Right cardiac atrium (tissue), 5 donors: ENCODE measurements at regions not wholly inside any gene's neighbourhood (a gene's known extent, or its start where the extent isn't known, plus 50 kb on each side); places are given as distances from the start of the nearest gene placed in this dataset.
"Not testable (repeated sequence)": the region's sequence is repeated elsewhere in the genome, so short reads cannot be mapped to it uniquely, and the experiment has no call there.

Experiments
- ATAC-seq, 2 donors: fragments of 200-7000 bp; cut with Tn5 transposase; one replicate each; pipeline versions ENCODE4 v1.8.0 to v1.9.1; 2020; ENCODE audit warnings: moderate library complexity in 2 of 2, mild to moderate bottlenecking in 1 of 2
- DNase-seq, 3 donors: peaks; one replicate each; pipeline ENCODE4 v3.0.0-alpha.2; 2020
- H3K27ac ChIP-seq: one replicate; pipeline ENCODE4 v1.5.1; 2013; ENCODE audit warnings: mild to moderate bottlenecking, low read length, control low read depth, moderate library complexity
- H3K27me3 ChIP-seq: one replicate; pipeline ENCODE4 v1.6.1; 2013; ENCODE audit not compliant: control insufficient read depth, insufficient read depth
- H3K4me1 ChIP-seq: one replicate; pipeline ENCODE4 v1.6.1; 2013; ENCODE audit warnings: low read length; ENCODE audit not compliant: control insufficient read depth, insufficient read depth
- H3K4me3 ChIP-seq: one replicate; pipeline ENCODE4 v1.5.1; 2013; ENCODE audit warnings: low read length, control low read depth
- H3K9me3 ChIP-seq: one replicate; pipeline ENCODE4 v1.6.1; 2013; ENCODE audit warnings: low read length; ENCODE audit not compliant: control insufficient read depth
- WGBS: extraction: QIAGEN DNeasy Blood & Tissue Kit; methylation state at CpG from one replicate; pipeline ENCODE4 v1.1.7; 2013; 5-methylcytosine and 5-hydroxymethylcytosine counted together
- intact Hi-C, 4 donors: fragments of 100-400 bp; cut with DNase I; formaldehyde crosslinking; loops; one replicate each; pipeline versions ENCODE4 v1.11.0 to v1.14.0; 2022 to 2023
- donor health status: healthy with polysubstance abuse.
- donor health status: DM: no; HTN: yes; CAD: no.
- donor health status: DM: no; HTN: no; CAD: no.
- donor health status: DM: no; HTN: yes; CAD: no; lungs with severe emphysema.
- donor health status: DM: yes; HTN: yes; CAD: no.

DNA sequence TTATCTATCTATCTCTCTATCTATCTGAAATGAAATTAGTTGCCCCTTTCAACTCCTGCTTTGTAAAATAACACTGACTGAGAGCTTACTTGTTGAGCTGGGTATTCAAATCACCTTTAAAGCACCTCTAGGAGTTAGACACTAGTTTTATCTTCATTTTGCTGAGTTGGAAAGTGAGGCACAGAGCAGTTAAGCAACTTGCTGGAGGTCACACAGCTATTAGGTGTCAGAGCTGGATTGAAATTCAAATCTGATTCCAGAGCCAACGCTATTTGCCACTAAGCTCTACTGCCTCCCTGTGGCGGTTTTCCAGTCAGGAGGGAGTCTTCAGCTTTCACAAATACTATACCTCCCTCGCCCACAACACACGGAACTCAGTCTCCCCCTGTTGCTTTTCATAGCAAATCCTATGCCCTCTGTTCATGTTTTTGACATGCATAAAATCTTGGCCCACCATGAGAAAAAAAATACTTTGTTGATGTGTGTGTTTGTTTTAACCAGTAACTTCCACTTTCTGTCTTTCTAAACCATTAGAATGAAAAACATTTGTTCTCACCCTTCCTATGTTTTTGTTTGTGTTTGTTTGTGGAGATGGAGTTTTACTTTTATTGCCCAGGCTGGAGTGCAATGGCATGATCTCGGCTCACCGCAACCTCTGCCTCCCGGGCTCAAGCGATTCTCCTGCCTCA lies 74.8 kb upstream of the SMURF2 start:
- Histone ChIP-seq H3K4me1 (peaks cover 11% of the 10 kb centered on the region), H3K27me3 (no peaks in the 10 kb centered on the region), H3K9me3 (no peaks in the 10 kb centered on the region), H3K27ac (no peak overlapping the region), H3K4me3 (no peak overlapping the region)
- peak in 1 of 2 donors; percentile 18 for ATAC-seq
- DNase-seq, result peak in 1 of 3 donors; percentile 48
- WGBS, result 63% methylated on average over 8 of the region's 8 CpGs
- intact Hi-C loops, result loop anchor here in 1 of 4 donors (10.0 kb wide), 1 partner anchor 62 kb away; no protein-coding TSS in a partner anchor

GRCh38 chr17:64732336-64733006 lies 70.4 kb upstream of the SMURF2 start:
- no peak overlapping the region for H3K4me3 ChIP-seq
- no peaks in the 10 kb centered on the region for H3K9me3 ChIP-seq
- WGBS, result 27% methylated on average over 12 of the region's 12 CpGs
- intact Hi-C loops, result loop anchor here in 1 of 4 donors (10.0 kb wide), 1 partner anchor 58 kb away; no protein-coding TSS in a partner anchor
- no peaks in the 10 kb centered on the region for H3K27me3 ChIP-seq
- H3K4me1 ChIP-seq, result peaks cover 5% of the 10 kb centered on the region
- ATAC-seq, result peak; percentile 70 to 88
- peak overlapping the region; percentile 63 for H3K27ac ChIP-seq
- peak; percentile 62 to 81 (median 70) for DNase-seq

DNA sequence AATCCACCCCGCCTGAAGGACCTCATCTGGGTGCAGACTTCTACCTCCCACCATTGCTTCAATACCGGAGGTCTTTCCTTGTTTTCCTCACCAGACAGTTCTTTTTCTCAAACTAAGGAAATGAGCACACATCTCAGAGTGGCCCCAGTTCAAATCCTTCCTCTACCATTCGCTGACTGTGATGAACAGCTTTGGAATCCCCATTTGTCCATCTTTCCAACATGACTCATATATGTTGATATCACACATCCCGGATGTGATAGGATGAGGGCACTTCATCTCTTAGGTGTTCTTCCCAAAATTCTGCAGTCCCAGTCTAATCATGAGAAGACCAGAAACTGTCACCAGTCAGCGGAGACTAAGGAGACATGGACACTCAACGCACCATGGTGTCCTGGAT lies 67.9 kb upstream of the SMURF2 start:
- not testable (repeated sequence) for H3K27ac ChIP-seq, H3K9me3 ChIP-seq, ATAC-seq, H3K4me3 ChIP-seq, DNase-seq, H3K27me3 ChIP-seq, H3K4me1 ChIP-seq
- WGBS, result 85% methylated on average over 6 of the region's 6 CpGs
- intact Hi-C loops, result loop anchor here in 1 of 4 donors (10.0 kb wide), 1 partner anchor 55 kb away; no protein-coding TSS in a partner anchor

- Histone ChIP-seq H3K9me3 (no peaks in the 10 kb centered on the region), H3K27me3 (no peaks in the 10 kb centered on the region), H3K4me1 (peaks cover 5% of the 10 kb centered on the region), H3K27ac (no peak overlapping the region), H3K4me3 (no peak overlapping the region)
- no peak for DNase-seq
- intact Hi-C loops, result no loop called here
- no peak for ATAC-seq
- WGBS, result 91% methylated on average over 7 of the region's 7 CpGs
Measured at GRCh38 chr17:64729201-64729600, 67.1 kb upstream of the SMURF2 start.

GRCh38 chr17:64728041-64728695 lies 66.1 kb upstream of the SMURF2 start:
- Histone ChIP-seq H3K4me3 (no peak overlapping the region), H3K9me3 (no peaks in the 10 kb centered on the region), H3K4me1 (peaks cover 5% of the 10 kb centered on the region), H3K27me3 (no peaks in the 10 kb centered on the region), H3K27ac (peak overlapping the region; percentile 36)
- ATAC-seq, result peak in 1 of 2 donors; percentile 22
- intact Hi-C loops, result no loop called here
- 67% methylated on average over 8 of the region's 8 CpGs for WGBS
- peak in 2 of 3 donors; percentile 35 to 76 for DNase-seq

GRCh38 chr17:64726025-64726424 lies 63.9 kb upstream of the SMURF2 start:
- ATAC-seq, DNase-seq, H3K27me3 ChIP-seq, H3K4me1 ChIP-seq, H3K9me3 ChIP-seq, H3K27ac ChIP-seq, intact Hi-C loops, H3K4me3 ChIP-seq: not testable (repeated sequence)
- 93% methylated on average over 5 of the region's 5 CpGs for WGBS

- WGBS, result 29% methylated on average over 8 of the region's 8 CpGs
- H3K4me3 ChIP-seq, H3K27ac ChIP-seq, H3K27me3 ChIP-seq, H3K9me3 ChIP-seq, H3K4me1 ChIP-seq, intact Hi-C loops: not testable (repeated sequence)
- peak; percentile 95 to 99 for ATAC-seq
- DNase-seq, result peak; percentile 77 to 89 (median 87)
Measured at GRCh38 chr17:64724246-64724645, 62.1 kb upstream of the SMURF2 start.

- Histone ChIP-seq H3K27me3 (no peaks in the 10 kb centered on the region), H3K27ac (no peak overlapping the region), H3K4me3 (no peak overlapping the region), H3K9me3 (no peaks in the 10 kb centered on the region), H3K4me1 (no peaks in the 10 kb centered on the region)
- WGBS, result 68% methylated on average over 2 of the region's 2 CpGs
- ATAC-seq, result no peak
- intact Hi-C loops, result no loop called here
- DNase-seq, result no peak
Measured at GRCh38 chr17:64723781-64724180, 61.7 kb upstream of the SMURF2 start.

- intact Hi-C loops, DNase-seq, H3K27me3 ChIP-seq, H3K4me3 ChIP-seq, H3K27ac ChIP-seq, H3K4me1 ChIP-seq, H3K9me3 ChIP-seq, ATAC-seq: not testable (repeated sequence)
- 91% methylated on average over 1 of the region's 1 CpG for WGBS
Measured at GRCh38 chr17:64721556-64721955, 59.4 kb upstream of the SMURF2 start.

DNA sequence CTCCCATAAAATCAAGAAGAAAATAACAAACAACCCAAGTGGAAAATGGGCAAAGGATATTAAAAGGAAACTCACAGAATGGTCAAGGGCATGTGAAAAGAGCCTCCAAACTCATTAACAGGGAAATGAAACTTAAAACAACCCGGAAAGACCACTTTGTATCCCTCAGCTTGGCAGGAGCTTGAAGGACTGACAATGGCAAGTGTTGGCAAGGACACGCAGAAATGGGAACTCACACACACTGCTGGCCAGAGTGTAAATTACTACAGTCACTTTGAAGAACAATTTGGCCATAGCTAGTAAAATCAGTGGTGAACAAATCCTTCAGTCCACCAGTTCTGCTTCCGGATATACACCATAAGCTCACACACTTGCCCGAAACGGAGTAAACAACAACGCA lies 58.1 kb upstream of the SMURF2 start:
- intact Hi-C loops, H3K4me1 ChIP-seq, H3K27me3 ChIP-seq, H3K4me3 ChIP-seq, DNase-seq, H3K27ac ChIP-seq, H3K9me3 ChIP-seq: not testable (repeated sequence)
- ATAC-seq, result peak in 1 of 2 donors; percentile 56
- WGBS, result 52% methylated on average over 6 of the region's 6 CpGs

DNA sequence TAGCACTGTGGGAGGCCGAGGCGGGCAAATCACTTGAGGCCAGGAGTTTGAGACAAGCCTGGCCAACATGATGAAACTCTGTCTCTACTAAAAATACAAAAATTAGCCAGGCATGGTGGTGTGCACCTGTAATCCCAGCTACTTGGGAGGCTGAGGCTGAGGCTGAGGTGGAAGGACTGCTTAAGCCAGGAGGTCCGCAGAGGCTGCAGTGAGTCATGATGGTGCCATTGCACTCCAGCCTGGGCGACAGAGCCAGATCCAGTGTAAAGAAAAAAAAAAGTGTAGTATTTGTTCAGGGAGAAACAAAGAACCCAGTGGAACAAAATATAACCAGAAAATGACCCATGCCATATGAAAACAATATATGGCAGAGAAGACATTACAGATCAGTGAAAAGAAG lies 57.4 kb upstream of the SMURF2 start:
- H3K4me3 ChIP-seq, H3K27me3 ChIP-seq, ATAC-seq, intact Hi-C loops, DNase-seq, H3K27ac ChIP-seq, H3K4me1 ChIP-seq, H3K9me3 ChIP-seq: not testable (repeated sequence)
- WGBS, result 95% methylated on average over 4 of the region's 4 CpGs
